ENCODE measurements at regions not wholly inside any gene's neighbourhood (a gene's known extent, or its start where the extent isn't known, plus 50 kb on each side); places are given as distances from the start of the nearest gene placed in this dataset.

- DNase-seq (ENCODE audit: low spot score in 2 of 2), result no peak
- TF ChIP-seq CTCF (IDR thresholded peaks at IDR 0.05) (no peak), POLR2A (IDR thresholded peaks at IDR 0.05) (no peak)
- H3K4me3 ChIP-seq (ENCODE audit: low read depth, poor library complexity, severe bottlenecking), result no peak overlapping the region
- intact Hi-C loops (cut with DNase I; ENCODE audit: low total_unique reads), result no loop called here
- WGBS, 2 donors, result 72 to 76% methylated on average over 2 of the region's 2 CpGs
These were observed 362.7 kb downstream of the DMRTA1 start for GRCh38 chr9:22809371-22809770.

DNA sequence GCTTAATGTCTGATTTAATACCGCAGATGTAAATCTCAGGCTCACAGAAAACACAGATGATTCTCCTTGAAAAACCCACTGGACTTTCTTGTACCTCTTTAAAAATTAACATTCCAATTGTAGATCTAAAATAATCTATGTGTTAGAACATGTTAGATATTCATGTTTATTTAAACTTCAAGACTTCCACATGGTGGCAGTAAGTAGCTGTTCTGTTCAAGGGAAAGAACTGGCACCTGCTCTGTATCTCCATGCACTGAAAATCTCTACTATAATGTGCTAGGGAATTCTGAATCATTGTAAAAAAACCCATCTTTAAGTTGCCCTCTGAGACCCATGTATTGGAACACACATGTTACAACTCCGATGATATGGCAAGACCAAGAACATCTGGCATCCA, 366.9 kb downstream of the DMRTA1 start:
- 72 to 74% methylated on average over 2 of the region's 2 CpGs for WGBS, 2 donors
- intact Hi-C loops (cut with DNase I; ENCODE audit: low total_unique reads), result no loop called here
- H3K4me3 ChIP-seq (ENCODE audit: low read depth, poor library complexity, severe bottlenecking), result no peak overlapping the region
- DNase-seq (ENCODE audit: low spot score in 2 of 2), result no peak
- TF ChIP-seq CTCF (IDR thresholded peaks at IDR 0.05) (no peak), POLR2A (IDR thresholded peaks at IDR 0.05) (no peak)

- DNase-seq (ENCODE audit: low spot score in 2 of 2), result no peak
- intact Hi-C loops (cut with DNase I; ENCODE audit: low total_unique reads), result no loop called here
- no peak for TF ChIP-seq CTCF (IDR thresholded peaks at IDR 0.05)
- no peak for TF ChIP-seq POLR2A (IDR thresholded peaks at IDR 0.05)
- H3K4me3 ChIP-seq (ENCODE audit: low read depth, poor library complexity, severe bottlenecking), result no peak overlapping the region
- 72 to 74% methylated on average over 3 of the region's 3 CpGs for WGBS, 2 donors
These were observed 368.6 kb downstream of the DMRTA1 start for GRCh38 chr9:22815246-22815645.

- no peak for DNase-seq (ENCODE audit: low spot score in 2 of 2)
- intact Hi-C loops (cut with DNase I; ENCODE audit: low total_unique reads), result no loop called here
- TF ChIP-seq CTCF (IDR thresholded peaks at IDR 0.05) (no peak), POLR2A (IDR thresholded peaks at IDR 0.05) (no peak)
- no peak overlapping the region for H3K4me3 ChIP-seq (ENCODE audit: low read depth, poor library complexity, severe bottlenecking)
These were observed 370.6 kb downstream of the DMRTA1 start for GRCh38 chr9:22817181-22817580.

- DNase-seq (ENCODE audit: low spot score in 2 of 2), result no peak
- intact Hi-C loops (cut with DNase I; ENCODE audit: low total_unique reads), result no loop called here
- no peak overlapping the region for H3K4me3 ChIP-seq (ENCODE audit: low read depth, poor library complexity, severe bottlenecking)
- 77 to 81% methylated on average over 1 of the region's 1 CpG for WGBS, 2 donors
- TF ChIP-seq CTCF (IDR thresholded peaks at IDR 0.05), result no peak
- no peak for TF ChIP-seq POLR2A (IDR thresholded peaks at IDR 0.05)
These were observed 382.6 kb downstream of the DMRTA1 start for GRCh38 chr9:22829236-22829635.

- TF ChIP-seq CTCF (IDR thresholded peaks at IDR 0.05) (no peak), POLR2A (IDR thresholded peaks at IDR 0.05) (no peak)
- no peak for DNase-seq (ENCODE audit: low spot score in 2 of 2)
- no peak overlapping the region for H3K4me3 ChIP-seq (ENCODE audit: low read depth, poor library complexity, severe bottlenecking)
- intact Hi-C loops (cut with DNase I; ENCODE audit: low total_unique reads), result no loop called here
- 40 to 54% methylated on average over 3 of the region's 3 CpGs for WGBS, 2 donors
These were observed 391.6 kb downstream of the DMRTA1 start for GRCh38 chr9:22838266-22838665.

Measured in lower leg skin (tissue), 4 donors.